NCI-H748 (cell line): ENCODE measurements at regions not wholly inside any gene's neighbourhood (a gene's known extent, or its start where the extent isn't known, plus 50 kb on each side); places are given as distances from the start of the nearest gene placed in this dataset.

Experiments
- DNase-seq: peaks from one replicate; lab custom pipeline; 2025; ENCODE audit not compliant: unreplicated experiment; lab: John Stamatoyannopoulos, UW

DNA sequence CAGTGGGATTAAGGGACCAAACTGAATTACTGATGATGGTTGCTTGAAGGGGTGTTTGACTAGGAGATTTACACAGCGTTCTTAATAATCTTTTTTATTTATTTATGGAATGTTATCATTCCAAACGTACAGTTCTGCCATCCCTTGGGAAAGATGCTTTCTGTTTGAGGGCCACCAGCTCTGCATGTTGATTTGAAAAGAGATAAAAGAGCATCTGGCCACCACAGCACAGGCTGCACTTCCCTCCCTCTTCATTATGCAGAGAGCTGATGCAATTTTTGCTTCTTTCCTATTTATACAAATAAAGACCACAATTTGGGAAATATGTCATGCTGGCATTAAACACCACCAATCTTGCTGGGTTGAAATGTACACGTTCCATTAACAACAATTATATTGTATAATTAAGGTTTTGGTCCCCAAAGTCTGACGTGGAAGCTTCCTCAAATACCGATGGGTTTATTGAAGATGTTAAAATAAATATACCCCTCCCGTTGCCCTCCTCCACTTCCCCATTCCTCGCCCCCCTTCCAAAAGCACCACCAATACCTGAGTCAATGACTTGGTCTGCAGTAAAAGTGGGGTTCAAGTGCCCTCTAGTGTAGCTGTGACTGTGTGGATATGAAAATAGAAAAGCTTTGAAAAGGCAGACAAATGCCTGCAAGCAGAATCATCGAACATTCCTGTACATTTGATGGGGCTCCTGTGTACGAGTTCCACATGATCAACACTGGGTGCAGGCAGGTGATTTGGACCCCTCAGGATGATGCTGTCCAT, 211.9 kb downstream of the HRH4 start:
- peak; percentile 43 for DNase-seq

DNA sequence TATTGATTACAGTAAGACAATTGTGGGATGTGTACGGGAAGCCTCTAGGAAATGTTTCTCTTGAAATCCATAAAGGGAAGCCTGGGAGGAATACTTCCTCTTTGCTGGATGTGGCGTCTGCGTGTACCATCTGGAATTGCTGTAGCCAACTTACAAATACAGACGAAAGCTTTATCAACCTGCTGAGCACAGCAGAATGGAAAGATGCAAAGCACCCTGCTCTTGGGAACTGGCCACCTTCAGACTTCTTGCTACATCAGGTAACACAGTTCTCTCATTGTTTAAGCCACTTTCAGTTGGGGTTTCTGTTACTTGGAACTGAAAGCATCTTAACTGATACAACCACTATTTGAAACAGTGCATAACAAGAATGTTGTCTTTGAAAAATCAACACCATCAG, 213.8 kb downstream of the HRH4 start:
- DNase-seq = no peak

DNA sequence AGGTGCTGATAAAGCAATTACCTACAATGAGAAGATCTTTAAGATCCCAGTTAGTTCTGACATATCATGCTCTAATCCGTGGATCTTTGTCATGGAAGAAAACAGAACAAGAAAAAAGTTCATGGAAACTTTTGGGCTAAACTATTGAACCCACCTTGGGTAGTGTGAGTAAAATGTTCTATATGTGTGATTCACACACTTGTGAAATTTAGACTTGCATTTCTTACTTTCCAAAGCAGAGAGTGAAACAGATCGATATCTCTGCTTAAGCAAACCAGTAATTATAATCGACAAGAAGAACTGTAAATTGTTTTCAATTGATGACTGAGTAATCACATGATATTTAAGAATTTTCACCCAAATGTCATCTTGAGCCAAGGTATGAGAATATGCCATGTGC, 214.2 kb downstream of the HRH4 start:
- DNase-seq = no peak

DNA sequence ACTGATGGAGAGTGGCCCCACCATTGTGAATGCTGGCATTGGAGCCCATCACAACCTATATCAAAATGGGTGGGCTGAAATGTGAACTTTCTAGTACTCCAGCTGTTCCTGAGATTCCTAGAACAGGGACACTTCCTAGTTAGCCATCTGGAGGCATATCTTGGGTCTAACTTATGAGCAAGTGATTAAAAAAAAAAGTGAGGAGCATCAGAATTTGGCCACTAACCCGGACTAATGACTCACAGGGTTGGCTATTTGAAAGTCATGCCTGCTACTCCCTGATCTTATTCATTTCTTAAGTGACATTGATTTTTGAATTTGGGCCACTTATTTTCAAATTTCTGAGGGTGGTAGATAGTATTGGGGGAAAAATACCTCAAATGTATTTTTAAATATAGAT, 216.6 kb downstream of the HRH4 start:
- no peak for DNase-seq

DNA sequence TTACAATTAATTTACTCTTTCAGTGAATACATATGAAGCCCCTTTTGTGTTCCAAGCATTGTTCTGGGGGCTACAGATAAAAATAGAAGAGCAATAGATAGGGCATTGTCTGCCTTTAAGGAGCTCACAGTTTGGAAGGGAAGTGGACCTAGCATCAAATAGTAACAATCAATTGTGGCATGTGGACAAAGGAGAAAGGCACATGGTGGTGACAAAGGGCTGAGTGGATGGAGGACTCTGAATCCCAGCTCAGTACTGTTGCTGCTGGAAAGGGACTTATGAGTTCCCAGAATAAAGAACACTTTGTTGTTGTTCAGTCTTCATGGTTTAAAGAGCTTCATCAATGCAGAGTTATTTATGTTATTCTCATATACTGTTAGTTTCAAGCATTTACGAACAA, 217.7 kb downstream of the HRH4 start:
- no peak for DNase-seq

DNA sequence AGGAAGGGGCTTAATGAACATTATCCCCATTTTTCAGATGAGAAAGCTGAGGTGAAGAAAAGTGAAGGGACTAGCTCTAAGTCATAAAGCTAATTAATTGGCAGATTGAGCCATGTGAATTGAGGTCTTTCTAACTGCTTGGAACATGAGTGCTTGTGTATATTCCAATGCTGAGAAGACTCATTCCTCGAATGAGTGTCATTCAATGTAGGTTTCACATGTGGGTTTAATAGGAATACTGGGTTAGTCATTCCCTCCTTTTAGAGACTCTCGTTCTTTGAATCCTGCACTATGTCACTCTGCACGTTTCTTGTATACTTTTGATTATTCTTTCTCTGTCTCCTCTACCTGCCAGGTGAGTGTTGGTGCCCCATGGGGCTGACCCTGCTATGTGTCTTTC, 218.2 kb downstream of the HRH4 start:
- DNase-seq = no peak

DNA sequence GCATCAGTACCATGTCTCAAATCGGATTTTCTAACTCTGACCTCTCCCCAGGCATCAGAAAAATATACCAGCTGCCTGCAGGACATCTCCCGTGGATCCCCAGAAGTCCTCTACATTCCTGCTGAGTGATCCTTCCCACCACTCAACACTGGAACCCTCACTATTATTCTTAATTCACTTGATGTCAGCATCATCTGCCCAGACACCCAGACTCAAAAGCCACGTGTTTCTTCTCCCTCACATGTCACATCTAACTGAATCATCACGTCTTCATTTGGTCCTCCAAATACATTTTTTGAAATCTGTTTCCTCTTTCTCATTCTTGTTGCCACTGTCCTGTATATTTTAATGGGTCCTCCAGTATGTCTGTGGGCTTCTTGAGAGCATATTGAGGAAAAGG, 218.6 kb downstream of the HRH4 start:
- DNase-seq = no peak

DNA sequence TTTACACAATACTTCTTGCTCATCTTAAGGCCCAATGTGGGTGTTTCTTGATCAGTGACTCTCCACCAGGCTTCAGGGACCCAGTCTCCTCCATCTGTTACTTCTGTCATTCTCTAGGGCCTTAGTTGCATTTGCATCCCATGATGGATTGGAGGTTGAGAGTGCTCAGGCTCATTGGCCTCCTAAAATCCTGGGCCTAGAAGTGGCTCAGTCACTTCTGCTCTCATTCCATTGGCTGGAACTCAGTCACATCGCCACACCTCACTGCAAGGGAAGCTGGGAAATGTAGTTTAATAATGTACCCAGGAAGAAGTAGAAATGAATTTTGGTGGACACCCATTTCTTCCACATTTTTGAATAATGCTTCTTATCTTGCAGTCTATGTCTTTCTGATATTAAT, 223.5 kb downstream of the HRH4 start:
- no peak for DNase-seq

DNA sequence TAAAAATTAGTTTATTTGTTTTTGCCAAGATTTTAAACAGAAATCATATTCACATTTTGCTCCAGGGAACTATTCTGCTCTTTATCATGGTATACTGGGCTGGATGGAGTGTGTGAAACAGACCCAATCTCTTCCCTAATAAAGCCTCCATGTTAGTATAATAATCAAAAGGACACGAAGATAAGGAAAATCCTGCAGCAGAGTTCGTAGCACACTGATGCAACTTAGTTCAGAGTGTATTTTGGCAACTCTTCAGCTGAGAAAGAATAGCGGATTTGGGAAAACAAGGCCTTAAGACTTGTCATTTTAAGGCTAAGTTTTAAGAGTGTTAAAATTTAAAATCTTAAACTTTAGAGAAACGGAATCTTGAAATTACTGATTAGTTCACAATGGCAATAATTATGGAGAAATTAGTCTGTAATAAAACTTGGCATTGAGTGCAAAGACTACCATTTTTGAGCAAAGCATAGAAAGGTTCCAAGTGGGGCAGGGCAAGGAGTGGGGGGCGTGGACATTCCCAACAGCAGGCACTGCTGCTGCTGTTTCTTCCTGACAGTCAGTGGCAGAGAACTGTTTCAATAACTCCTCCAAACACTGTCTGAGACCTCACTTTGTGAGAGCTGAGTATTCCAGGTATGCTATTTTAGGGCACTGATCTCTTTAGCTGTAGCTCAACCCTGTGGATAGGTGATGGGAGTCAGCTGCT, 225.0 kb downstream of the HRH4 start:
- no peak for DNase-seq

DNA sequence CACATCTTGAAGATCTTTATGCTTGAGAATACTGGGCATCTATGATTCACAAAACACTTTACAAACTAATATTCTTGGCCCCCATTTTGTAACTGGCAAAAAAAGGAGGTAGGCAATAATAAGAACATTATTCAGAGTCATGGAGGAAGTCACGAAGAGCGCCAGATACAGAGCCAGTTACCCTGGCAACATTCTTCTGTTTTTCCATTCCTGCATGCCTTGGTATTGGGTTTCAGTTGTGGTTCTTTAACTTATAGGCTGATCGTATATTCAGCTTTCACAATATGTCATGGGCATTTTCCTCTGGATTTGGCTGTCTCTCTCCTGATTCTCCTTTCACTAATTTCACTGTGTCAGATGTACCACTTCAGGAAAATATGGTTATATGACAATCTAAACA, 234.7 kb downstream of the HRH4 start:
- DNase-seq = peak; percentile 52

DNA sequence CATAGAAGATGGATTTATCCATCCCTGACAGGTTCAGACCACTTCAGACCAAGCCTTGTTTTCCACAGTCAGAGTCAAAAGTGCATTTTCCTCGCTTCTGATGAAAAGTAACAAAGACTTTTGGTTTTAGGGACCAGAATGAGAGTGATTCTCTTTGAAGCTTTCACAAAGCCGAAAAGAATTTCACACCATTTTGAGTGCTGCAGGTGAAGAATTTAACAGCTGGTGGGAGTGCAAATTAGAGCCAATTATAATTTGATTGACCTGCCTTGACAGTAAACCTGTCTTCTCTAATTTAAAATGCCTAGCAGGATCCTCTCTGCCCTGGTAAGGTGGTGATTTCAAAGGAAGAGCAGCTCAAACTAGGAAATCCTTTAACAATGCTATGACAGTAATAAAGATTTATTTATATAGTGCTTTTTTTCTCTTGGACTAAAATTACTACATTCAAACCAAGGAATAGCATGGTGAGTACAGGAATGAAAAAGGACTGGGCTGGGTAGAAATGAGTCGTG, 241.6 kb downstream of the HRH4 start:
- no peak for DNase-seq

DNA sequence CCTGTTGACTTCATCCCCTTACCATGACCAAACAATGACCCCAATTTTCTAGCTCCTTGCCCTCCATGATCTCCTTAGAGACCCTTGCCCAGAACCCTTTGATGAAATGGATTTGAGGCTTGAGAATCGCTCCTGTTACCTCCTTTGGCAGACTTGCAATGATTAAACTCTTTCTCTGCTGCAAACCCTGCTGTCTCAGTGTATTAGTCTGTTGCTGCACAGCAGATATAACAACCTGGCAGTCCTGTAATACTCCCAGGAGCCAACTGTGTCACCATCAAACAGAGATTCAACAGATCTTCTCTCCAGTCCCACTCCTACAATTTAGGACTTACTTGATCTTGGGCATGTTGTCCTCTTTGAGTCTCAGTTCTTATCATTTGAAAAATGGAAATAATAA, 242.9 kb downstream of the HRH4 start:
- DNase-seq = no peak

DNA sequence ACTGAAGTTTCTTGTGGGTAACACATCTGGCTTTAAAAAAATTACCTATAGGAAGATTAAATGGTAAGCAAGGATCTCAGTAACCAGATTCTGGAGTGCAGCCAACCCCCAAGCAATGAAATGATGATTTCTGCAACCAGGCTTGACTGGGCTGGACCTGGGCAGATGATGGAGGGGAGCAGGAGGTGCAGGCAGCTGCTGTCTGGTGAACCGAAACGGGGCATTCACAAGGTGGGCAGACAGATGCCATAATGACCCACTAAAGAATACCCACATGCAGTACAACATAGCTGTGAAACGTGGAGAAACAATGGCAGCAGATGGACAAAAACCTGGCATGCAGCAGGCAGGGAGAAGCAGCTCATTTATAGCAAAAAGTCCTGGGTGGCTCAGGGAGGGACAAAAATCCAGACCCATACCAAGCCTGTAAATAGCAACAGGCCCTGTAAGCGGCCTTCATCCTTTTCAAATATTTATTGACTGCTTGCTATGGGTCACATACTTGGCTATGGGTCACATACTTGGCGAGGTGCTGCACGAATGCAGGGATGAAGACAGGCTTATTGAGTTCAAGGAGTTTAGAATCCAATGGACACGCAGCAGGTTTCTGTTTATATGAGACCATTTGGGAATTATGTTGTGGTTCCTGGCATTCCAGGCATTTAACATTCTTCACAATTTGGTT, 244.7 kb downstream of the HRH4 start:
- DNase-seq = peak; percentile 50

DNA sequence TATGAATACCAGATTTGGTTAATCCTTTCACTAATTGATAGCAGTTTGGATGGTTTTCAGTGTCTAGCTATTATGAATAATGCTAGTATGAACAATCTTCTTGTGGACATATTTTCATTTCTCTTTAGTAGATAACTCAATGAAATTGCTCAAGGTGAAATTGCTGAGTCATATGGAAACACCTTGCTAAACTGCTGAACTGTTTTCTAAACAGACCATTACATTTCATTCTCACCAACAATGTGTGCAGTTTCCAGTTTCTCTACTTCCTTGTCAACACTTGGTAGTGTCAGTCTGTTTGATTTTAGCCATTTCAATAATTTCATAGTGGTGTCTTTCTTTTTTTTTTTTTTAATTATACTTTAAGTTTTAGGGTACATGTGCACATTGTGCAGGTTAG, 250.0 kb downstream of the HRH4 start:
- no peak for DNase-seq

DNA sequence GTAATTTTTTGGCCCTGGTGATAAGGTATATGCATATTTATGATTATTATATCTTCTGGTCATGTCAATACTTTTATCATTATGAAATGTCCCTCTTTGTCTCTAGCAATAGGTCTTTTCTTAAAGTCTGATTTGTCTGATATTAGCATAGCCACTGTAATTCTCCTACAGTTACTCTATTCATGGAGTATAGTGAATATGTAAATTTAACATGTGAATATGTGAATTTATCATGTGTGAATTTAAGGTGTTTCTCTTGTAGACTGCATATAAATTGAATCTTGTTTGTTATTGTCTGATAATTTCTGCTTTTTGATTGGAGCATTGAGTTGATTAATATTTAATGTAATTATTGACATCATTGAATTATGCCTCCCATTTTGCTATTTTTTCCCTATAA, 259.4 kb downstream of the HRH4 start:
- no peak for DNase-seq

DNA sequence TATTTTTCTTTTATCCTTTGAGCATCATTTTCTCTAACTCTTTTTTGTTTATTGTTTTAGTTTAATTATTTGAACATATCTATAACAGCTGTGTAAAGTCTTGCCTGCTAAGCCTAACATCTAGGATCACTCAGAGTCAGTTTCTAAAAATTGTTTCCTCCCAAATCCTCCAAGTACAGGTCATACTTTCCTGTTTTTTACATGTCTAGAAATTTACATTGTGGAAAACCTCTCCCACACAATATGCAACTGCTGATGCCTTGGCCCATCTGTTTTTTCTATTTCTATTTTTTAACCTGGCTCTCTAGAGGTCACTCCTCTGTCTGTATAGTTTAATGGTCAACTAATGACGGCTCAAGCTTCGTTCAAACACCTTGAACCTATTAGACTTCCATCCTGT, 261.0 kb downstream of the HRH4 start:
- no peak for DNase-seq

DNA sequence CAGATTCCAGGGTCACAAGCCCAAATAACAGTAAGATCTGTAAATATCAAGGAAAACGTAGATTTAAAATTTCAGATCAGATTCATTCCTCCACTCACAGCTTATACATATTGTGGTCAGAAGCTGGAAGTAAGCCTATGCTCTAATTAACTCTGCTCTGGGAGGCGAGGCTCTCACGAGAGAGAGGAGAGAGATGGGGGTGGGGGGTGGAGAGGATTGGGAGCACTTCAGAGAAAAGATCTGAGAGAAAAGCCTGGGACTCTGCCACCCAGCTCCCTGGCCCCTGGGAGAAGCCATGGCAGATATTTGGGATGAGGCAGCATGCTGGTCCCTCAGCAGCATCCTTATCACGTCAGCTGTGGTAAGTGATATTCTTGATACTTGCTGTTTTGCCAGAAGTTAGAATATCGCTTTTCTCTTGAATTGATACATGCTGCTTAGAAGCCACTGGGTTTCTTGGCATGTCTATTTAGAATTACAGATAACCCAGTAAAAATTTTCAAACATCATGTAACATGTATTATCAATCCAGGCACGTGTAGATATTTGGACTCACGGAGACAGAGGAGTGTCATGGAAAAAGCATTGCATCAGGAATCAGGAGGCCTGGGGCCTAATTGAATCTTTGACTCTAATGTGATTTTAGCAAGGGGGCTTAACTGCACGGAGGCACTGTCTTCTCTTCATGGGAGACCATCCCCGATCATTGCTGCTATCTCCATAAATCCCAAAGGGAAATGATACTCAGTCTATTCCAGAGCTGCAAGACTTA, 265.4 kb downstream of the HRH4 start:
- DNase-seq = no peak

DNA sequence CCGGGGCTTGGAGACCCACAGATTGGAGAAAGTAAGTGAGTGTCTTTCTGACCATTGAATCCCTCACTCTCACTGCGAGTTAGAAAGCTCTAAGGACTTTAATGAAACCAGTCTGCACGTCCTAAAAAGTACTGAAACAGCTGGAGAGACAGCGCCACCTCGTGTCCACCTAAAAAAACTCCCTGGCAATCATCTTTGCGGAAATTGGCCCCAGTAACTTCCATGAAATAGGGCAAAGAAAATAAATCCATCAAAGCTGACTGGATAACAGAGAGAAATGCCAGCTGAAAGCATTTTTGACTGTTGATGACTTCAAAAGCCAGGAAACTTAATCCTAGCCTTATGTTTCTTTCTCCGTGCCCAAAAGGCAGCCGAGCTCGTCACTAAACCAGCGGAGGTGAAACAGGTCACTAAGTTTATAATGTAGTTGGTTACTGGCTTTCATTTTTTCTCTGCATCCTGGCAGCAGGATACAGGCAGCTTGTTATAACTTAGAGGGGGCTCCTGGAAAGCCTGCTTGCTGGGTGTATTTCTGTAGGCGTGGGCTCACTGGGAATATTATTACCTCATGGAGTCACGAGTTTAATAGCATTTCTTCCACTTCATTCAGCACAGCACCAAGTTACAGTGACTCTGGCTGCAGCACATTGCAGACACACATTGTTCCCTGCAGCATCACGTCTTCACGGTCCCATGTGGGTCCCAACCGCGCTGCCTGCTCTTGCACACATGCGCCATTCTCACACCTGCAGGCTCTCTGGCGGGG, 266.5 kb downstream of the HRH4 start:
- peak; percentile 83 for DNase-seq

DNA sequence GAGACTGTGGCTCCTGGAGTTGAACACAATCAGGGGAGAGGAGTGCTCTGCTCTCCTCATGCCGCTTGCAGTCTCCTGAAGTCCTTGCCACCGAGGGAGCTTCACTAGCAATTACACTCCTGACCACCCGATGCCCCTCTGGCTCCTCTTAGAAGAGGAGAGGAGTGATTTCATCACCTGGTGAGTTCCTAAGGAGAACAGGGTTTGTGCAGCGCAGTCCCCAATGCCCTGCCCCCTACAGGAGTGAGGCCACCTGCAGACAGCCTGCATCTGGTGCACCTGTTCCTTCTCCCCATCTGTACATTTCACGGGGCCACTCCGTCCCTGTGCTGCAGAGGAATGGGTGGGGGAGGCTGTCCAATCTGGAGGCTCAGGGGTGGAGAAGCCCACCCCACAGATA, 267.2 kb downstream of the HRH4 start:
- DNase-seq = peak; percentile 76

DNA sequence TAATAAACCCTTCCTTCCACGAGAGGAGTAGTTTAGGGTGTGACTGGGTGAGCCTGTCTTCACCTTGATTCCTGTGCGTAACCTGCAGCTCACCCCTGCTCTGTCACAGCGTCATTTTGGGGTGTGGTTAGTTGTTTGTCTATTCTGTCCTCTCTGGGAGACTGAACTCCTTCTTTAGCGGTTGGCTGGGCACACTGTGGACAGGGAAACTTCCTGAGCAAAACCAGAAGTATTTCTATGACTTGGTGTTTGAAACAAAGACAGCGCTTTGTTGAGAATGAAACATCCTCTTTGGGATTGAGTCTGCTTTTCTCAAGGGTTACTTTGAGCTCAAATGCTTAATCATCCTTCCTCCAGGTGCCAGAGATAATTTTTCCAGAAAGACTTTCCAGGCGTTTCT, 270.7 kb downstream of the HRH4 start:
- DNase-seq = no peak

DNA sequence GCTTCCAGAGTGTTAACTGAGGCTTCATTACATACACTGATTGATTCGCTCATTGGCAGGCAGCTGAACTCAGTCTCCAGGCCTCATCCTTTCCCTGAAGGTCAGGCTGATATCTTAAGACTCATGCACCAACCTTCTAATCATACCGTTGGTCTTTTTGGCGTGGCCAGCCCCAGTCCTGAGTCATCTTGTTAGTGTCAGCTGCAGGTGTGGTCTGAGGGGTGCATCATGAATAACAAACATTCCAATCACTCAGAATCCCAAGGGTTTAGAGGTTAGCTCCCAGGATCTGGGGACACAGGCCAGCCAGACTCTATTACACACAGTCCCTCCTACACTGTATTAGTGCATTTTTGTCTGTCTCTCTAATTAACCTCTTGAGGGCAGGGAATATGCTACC, 271.5 kb downstream of the HRH4 start:
- DNase-seq = no peak
